ENCODE measurements at regions not wholly inside any gene's neighbourhood (a gene's known extent, or its start where the extent isn't known, plus 50 kb on each side); places are given as distances from the start of the nearest gene placed in this dataset.
A peak's percentile ranks its signal among the peaks of the same experiment; 100 is the strongest.

GRCh38 chr4:23166919-23167318 lies 474.2 kb downstream of the GBA3 start:
- DNase-seq (ENCODE audit: low read depth), result no peak

- DNase-seq (ENCODE audit: low read depth), result no peak
These were observed 473.7 kb downstream of the GBA3 start for GRCh38 chr4:23166407-23166806.

- DNase-seq (ENCODE audit: low read depth), result no peak
These were observed 472.9 kb downstream of the GBA3 start for GRCh38 chr4:23165669-23166068.

GRCh38 chr4:23163647-23164436 lies 471.1 kb downstream of the GBA3 start:
- DNase-seq (ENCODE audit: low read depth), result no peak

GRCh38 chr4:23162275-23162674 lies 469.5 kb downstream of the GBA3 start:
- no peak for DNase-seq (ENCODE audit: low read depth)

- no peak for DNase-seq (ENCODE audit: low read depth)
These were observed 469.1 kb downstream of the GBA3 start for GRCh38 chr4:23161787-23162186.

GRCh38 chr4:23153076-23153475 lies 460.3 kb downstream of the GBA3 start:
- no peak for DNase-seq (ENCODE audit: low read depth)

- no peak for DNase-seq (ENCODE audit: low read depth)
These were observed 457.1 kb downstream of the GBA3 start for GRCh38 chr4:23149815-23150214.

- no peak for DNase-seq (ENCODE audit: low read depth)
These were observed 452.0 kb downstream of the GBA3 start for GRCh38 chr4:23144707-23145106.

GRCh38 chr4:23135792-23136645 lies 443.3 kb downstream of the GBA3 start:
- peak; percentile 8 for DNase-seq (ENCODE audit: low read depth)

GRCh38 chr4:23134331-23134730 lies 441.6 kb downstream of the GBA3 start:
- DNase-seq (ENCODE audit: low read depth), result no peak

- DNase-seq (ENCODE audit: low read depth), result no peak
These were observed 438.1 kb downstream of the GBA3 start for GRCh38 chr4:23130845-23131244.

- DNase-seq (ENCODE audit: low read depth), result no peak
These were observed 432.4 kb downstream of the GBA3 start for GRCh38 chr4:23125118-23125517.

GRCh38 chr4:23122666-23123400 lies 430.1 kb downstream of the GBA3 start:
- no peak for DNase-seq (ENCODE audit: low read depth)

GRCh38 chr4:23120374-23120773 lies 427.6 kb downstream of the GBA3 start:
- DNase-seq (ENCODE audit: low read depth), result no peak

- no peak for DNase-seq (ENCODE audit: low read depth)
These were observed 425.1 kb downstream of the GBA3 start for GRCh38 chr4:23117826-23118225.

- no peak for DNase-seq (ENCODE audit: low read depth)
These were observed 421.8 kb downstream of the GBA3 start for GRCh38 chr4:23114538-23114937.

GRCh38 chr4:23113104-23113503 lies 420.4 kb downstream of the GBA3 start:
- DNase-seq (ENCODE audit: low read depth), result no peak

- DNase-seq (ENCODE audit: low read depth), result no peak
These were observed 413.8 kb downstream of the GBA3 start for GRCh38 chr4:23106516-23106915.

- DNase-seq (ENCODE audit: low read depth), result no peak
These were observed 413.1 kb downstream of the GBA3 start for GRCh38 chr4:23105759-23106370.

GRCh38 chr4:23097251-23097650 lies 404.5 kb downstream of the GBA3 start:
- DNase-seq (ENCODE audit: low read depth), result peak; percentile 24

- DNase-seq (ENCODE audit: low read depth), result no peak
These were observed 399.0 kb downstream of the GBA3 start for GRCh38 chr4:23091711-23092110.
